ENCODE measurements at regions not wholly inside any gene's neighbourhood (a gene's known extent, or its start where the extent isn't known, plus 50 kb on each side); places are given as distances from the start of the nearest gene placed in this dataset.

DNA sequence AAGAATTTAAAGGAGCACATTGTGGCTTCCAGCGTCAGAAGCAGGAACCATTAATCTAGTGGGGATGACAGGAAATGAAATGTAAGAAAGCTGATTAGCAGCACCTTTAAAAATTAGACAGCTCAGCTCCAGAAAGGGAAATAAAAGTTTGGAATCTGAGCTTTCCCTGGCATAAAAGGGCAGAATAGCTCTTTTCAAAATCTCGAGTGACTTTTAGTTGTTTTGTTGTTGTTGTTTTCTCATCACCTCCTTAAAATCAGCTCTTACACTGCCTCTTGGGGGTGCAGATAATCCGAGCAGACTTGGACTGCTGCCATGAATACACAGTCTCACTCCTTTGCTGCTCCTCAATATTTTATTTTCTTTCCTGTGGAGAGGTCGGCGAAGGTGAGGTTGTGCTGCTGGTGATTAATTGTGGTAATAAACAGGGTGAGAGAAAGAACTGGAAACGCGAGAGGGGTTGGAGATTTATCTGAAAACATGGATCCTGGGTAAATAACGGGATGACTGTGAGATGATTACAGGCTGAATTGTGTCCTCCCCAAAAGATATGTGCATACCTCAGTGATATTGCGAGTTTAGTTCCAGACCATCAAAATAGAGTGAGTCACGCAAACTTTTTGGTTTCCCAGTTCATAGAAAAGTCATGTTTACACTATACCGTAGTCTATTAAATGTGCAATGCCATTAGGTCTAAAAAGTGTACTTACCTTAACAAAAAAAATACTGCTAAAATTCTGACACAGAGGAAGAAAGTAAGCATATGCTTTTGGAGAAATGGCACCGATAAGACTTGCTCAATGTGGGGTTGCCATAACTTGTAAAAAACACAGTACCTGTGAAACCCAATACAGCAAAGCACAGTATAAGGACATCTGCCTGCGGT lies 787.7 kb downstream of the UQCRFS1 start:
- DNase-seq, result no peak

DNA sequence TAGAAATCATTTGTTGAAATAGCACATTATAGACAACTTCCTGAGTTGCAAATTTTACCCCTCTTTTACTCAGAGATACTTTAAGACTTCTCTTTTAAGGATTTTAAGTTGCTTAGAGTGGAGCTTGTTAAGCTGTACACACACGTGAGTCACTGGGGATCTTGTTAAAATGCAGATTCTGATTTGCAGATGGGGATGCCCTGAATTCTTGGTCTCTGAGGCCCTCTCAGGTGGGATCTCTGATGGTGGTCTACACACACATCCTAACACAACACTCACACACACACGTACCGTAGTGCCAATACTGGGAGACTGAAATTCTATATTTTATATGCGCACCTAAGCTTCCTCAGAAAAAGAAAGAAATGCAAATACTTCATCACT lies 788.3 kb downstream of the UQCRFS1 start:
- DNase-seq, result no peak

- DNase-seq, result no peak
Observed at GRCh38 chr19:28424077-28424476, 788.9 kb downstream of the UQCRFS1 start.

GRCh38 chr19:28422791-28423650 lies 789.9 kb downstream of the UQCRFS1 start:
- no peak for DNase-seq

GRCh38 chr19:28422046-28422445 lies 790.9 kb downstream of the UQCRFS1 start:
- DNase-seq, result no peak

DNA sequence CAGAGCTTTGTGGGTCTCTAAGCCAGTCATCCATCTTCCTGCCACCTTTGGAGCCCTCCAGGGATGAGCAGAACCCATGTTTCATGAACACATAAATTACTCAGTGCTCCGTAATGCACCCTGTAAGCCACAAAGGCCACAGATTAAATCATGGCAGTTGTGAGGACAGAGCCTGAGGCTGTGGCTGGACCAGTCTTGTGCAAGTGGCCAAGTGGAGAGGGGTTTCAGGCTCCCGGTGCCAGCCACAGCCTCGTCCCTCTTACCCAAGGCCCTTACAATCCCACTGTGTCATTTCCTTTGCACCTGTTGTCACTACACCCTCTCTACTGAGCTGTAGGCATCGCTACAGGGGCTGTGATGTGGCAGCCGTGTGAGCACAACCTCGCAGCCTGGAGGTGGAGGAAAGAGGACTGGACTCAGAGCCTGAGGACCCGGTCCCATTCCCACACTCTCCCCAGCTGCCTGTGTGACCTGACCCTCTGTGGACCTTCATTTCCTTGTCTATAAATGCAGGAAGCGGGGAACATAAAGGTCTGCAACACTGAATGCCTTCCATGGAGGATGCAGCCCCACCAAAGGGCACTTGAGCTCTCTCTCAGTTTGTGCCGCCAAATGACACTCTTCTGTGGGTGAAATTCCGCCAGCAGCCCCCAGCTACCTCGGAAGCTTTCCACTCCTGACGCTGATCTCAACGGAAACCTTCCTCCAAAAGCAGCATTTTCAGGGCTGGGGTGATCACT lies 792.0 kb downstream of the UQCRFS1 start:
- no peak for DNase-seq

DNA sequence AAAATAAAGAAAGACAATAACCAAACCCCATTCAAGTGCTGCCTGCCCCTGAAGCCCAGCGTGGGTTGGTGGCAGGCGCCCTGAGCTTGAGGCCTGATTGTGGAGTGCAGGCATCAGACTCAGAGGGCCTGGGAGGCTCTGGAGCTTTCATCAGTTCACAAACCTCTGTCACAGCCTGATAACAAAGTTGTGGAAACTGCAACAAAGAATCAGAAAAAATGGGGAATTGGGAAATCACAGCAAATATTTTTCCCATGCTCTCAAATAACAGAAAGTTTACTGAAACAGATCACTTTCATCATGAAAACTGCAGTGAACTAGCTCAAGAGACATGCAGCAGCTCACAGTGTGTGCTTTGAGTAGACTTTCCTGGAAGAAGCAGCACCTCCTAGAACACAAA lies 793.6 kb downstream of the UQCRFS1 start:
- no peak for DNase-seq

- DNase-seq, result no peak
Observed at GRCh38 chr19:28417361-28417760, 795.6 kb downstream of the UQCRFS1 start.

GRCh38 chr19:28416245-28416644 lies 796.7 kb downstream of the UQCRFS1 start:
- no peak for DNase-seq

GRCh38 chr19:28414748-28415147 lies 798.2 kb downstream of the UQCRFS1 start:
- DNase-seq, result no peak

DNA sequence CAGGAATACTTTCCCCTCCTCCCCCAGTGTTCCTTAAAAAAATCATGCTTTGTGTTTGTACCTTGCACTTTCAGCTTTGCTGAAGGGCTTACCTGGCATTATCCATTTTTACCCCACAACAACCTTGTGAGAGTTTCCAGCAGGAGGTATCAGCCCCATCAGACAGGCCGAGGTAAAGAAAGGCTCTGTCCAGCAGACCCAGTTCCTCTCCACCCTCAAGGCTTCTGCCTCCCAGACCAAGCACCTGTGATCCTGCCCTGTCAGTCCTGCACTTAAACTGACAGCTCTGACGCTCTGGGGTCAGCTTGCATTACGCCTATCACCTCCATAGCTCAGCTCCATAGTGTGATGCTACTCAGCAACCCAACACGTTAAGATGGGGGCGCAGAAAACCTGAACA lies 803.1 kb downstream of the UQCRFS1 start:
- DNase-seq, result no peak

GRCh38 chr19:28406966-28407365 lies 806.0 kb downstream of the UQCRFS1 start:
- no peak for DNase-seq

- DNase-seq, result no peak
Observed at GRCh38 chr19:28405346-28405742, 807.6 kb downstream of the UQCRFS1 start.

DNA sequence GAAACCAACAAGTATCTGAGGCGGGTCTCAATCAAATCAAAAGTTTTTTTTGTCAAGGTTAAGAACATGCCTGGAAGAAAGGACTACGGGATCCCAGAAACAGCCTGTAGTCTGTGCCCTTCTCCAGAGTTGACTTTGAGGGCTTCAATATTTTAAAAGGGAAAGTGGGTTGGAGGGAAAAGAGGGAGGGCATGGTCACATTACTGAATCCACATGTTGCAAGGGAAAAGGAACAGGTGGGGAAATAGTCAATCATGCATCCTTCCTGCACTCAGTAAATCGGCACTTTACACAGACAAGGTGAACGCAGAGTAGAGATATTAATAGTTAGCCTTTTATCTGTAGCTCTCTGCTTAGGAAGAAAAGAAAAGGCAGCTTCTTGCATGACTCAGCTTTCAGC lies 808.5 kb downstream of the UQCRFS1 start:
- DNase-seq, result no peak

DNA sequence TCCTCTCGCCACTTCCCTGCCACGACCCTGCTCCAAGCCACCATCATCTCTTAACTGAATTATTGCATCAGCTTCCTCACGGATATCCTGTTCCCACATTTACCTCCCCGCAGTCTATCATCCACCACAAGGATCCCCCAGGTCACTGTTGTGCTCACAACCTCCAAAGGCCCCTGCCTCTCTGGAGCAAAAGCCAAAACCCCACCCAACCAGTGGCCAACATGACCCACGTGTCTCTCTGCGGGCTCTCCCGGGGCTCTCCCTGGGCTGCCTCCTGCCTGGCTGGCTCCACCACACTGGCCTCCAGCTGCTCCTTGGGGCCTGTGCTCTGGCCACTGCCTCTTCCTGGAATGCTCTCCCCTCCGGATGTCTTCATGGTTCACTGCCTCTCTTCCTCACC lies 809.3 kb downstream of the UQCRFS1 start:
- DNase-seq, result no peak

DNA sequence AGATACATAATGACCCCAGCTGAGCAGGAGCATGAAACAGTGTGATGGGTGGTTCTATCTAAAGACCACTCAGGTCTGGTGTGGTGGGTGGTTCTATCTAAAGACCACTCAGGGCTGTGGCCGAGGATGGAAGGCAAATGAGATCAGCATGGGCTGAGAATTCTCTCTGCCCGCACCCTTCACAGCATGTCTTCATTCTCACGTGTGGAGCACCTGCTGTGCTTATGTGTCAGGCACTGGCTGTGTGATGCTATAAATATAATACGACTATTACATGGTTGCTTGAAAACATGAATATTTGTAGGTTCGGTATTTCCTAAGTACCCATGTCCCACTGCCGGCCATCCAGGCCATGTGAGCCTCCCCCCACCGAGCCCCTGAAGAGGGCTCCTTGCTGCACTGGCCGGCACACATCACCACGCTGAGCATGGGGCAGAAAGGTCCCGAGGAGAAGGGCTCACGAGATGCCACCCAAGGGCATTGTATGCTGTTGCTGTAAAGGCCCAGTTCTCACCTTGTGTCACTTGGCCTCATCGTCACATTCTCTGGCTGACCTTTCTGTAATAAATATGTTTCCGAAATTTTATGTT lies 810.2 kb downstream of the UQCRFS1 start:
- DNase-seq, result no peak

- no peak for DNase-seq
Observed at GRCh38 chr19:28401739-28402424, 811.1 kb downstream of the UQCRFS1 start.

DNA sequence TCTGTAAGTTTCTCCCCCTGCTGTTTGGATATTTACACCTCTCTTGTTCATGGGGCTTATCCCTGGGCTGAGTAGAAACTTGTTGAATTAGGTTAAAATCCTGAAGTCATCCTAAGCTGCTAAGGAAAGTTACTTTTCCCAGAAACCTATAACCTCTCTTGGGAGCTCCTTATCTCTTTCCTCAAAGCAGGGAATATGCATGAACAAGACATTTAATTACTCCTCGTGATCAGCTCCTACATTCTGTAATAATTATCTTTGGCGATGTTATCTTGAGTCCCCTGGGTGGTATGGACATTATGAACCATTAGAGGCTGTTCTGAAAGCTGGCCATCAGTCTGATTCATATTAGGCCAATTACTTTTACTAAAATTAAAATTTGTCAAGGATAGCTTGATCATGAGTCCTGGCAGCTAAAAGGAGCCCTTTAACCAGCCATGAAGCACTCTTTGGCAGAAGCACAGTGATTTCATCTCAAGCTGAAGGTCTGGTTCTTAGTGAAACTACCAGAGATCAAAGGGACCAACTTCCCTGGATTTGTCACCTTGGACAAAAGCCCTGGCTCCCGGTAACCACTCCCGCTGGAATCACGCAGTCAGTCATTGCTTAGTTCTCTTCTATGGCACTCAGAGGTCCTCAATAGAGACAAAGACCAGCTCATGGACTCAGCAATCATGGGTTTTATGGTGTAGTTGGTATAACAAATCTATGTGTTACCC lies 811.8 kb downstream of the UQCRFS1 start:
- no peak for DNase-seq

DNA sequence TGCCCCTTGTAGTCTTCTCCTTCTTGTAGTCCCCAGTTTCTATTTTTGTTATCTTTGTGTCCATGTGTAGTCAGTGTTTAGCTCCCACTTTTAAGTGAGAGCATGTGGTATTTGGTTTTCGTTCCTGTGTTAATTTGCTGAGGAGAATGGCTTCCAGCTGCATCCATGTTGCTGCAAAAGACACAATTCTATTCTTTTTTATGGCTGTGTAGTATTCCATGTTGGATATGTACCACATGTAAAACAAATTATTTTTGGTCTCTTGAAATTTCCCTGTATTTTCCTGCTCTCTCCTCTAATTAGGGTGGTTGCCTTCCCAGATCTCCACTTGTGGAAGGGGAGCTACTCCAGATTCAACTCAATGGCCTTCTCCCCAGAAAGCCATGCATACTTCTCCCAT lies 813.8 kb downstream of the UQCRFS1 start:
- DNase-seq, result no peak

GRCh38 chr19:28397800-28398199 lies 815.2 kb downstream of the UQCRFS1 start:
- no peak for DNase-seq

DNA sequence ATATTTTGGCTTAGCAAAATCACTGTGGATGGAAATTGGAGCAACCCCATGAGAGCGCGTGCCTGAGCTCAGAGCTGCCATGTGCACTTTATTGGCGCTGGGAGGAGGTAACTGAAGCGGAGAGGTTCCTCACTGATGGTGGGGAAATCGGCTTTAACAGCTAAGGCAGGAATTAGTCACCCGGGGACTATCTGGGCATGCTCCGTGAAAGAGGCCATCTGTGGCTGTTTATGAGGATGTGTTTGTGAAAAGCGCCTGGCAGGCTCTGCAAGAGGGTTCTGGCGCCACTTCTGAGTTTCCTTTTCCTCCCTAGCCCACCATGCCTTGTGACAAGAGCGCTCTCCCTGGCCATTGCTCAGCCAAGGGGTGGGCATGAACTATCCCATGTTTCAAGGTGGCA lies 815.6 kb downstream of the UQCRFS1 start:
- DNase-seq, result no peak
